K562 (cell line): ENCODE measurements at regions not wholly inside any gene's neighbourhood (a gene's known extent, or its start where the extent isn't known, plus 50 kb on each side); places are given as distances from the start of the nearest gene placed in this dataset.

Source experiments
- ATAC-seq: fragments of 200-7000 bp; cut with Tn5 transposase; 3 replicates; pipeline ENCODE4 v1.9.1; 2020; ENCODE audit warnings: moderate library complexity
- BruUV-seq: library from RNA; stranded (reverse); fragments of 400-500 nt; replicated peaks from 2 replicates; lab custom pipeline; 2021; lab: Mats Ljungman, UMichigan
- CTCF ChIA-PET: fragments of 300-600 bp; formaldehyde crosslinking; extraction: SDS; loops from one replicate; lab custom pipeline; 2021; ENCODE audit warnings: low intra/inter-chr PET ratio; lab: Yijun Ruan, JAX
- POLR2A ChIA-PET: fragments of 300-600, 350-650 bp; sonication (Branson Sonifier 250); formaldehyde crosslinking; extraction: SDS; loops from one replicate; lab custom pipeline; 2021; ENCODE audit warnings: antibody characterized with exemption, inconsistent platforms; lab: Yijun Ruan, JAX
- DNase-seq, 4 experiments: peaks; one replicate each; pipeline versions ENCODE4 v3.0.0 to v3.0.0-alpha.2; 2011 to 2018; ENCODE audit warnings: low spot score in 3 of 4, mixed read lengths in 3 of 4; ENCODE audit errors: extremely low read depth in 1 of 4
- FAIRE-seq: peaks from 2 replicates; lab custom pipeline; 2011; peaks lifted over from hg19 to GRCh38; lab: Jason Lieb, UNC
- H2AFZ ChIP-seq: 2 replicates; pipeline ENCODE4 v1.6.0; 2011; ENCODE audit warnings: low read depth, low read length, control low read depth, inconsistent platforms
- H3K27ac ChIP-seq: fragments of 200-600 bp; 3 replicates; pipeline ENCODE4 v1.8.0; 2011; ENCODE audit warnings: low read depth, mild to moderate bottlenecking, control low read depth, inconsistent platforms, low read length, moderate library complexity, mixed read lengths; ENCODE audit errors: extremely low read depth
- H3K27me3 ChIP-seq, 2 experiments: fragments of 300-600 bp in 1 of 2; 2 replicates in 1 of 2; 3 replicates in 1 of 2; pipeline versions ENCODE4 v1.6.0 to v1.8.0; 2011; ENCODE audit warnings: inconsistent platforms in 2 of 2, low read length in 2 of 2, mild to moderate bottlenecking in 1 of 2, mixed read lengths in 1 of 2, moderate library complexity in 1 of 2; ENCODE audit not compliant: control insufficient read depth in 2 of 2, insufficient read depth in 2 of 2
- H3K36me3 ChIP-seq: fragments of 300-600 bp; 3 replicates; pipeline ENCODE4 v1.8.0; 2011; ENCODE audit warnings: mild to moderate bottlenecking, low read length, inconsistent platforms; ENCODE audit not compliant: control insufficient read depth, insufficient read depth
- H3K4me1 ChIP-seq, 2 experiments: fragments of 200-600 bp in 1 of 2; replicated peaks in 1 of 2; 2 replicates in 1 of 2; 3 replicates in 1 of 2; pipeline versions ENCODE4 v1.5.1 to v1.8.0; 2011; ENCODE audit warnings: inconsistent platforms in 2 of 2, low read length in 2 of 2, mild to moderate bottlenecking in 1 of 2, mixed read lengths in 1 of 2, moderate library complexity in 1 of 2; ENCODE audit not compliant: control insufficient read depth in 2 of 2, insufficient read depth in 2 of 2
- H3K4me2 ChIP-seq: 2 replicates; pipeline ENCODE4 v1.6.1; 2011; ENCODE audit warnings: low read length, control low read depth, inconsistent platforms, mixed read lengths; ENCODE audit not compliant: insufficient read depth
- H3K4me3 ChIP-seq: fragments of 200-600 bp; sonication (generic), shearing (Covaris generic); 2 replicates; pipeline ENCODE4 v1.5.1; 2016; ENCODE audit warnings: control low read depth, inconsistent platforms
- H3K79me2 ChIP-seq: fragments of 200-600 bp; 3 replicates; pipeline ENCODE4 v1.8.0; 2011; ENCODE audit warnings: low read length, inconsistent platforms; ENCODE audit not compliant: control insufficient read depth, insufficient read depth
- H3K9ac ChIP-seq, 2 experiments: 2 replicates each; pipeline versions ENCODE4 v1.6.0 to v1.6.1; 2011; ENCODE audit warnings: low read depth in 2 of 2, low read length in 2 of 2, control low read depth in 1 of 2, inconsistent platforms in 1 of 2, mild to moderate bottlenecking in 1 of 2, mixed read lengths in 1 of 2; ENCODE audit not compliant: insufficient read depth in 1 of 2
- H3K9me1 ChIP-seq: one replicate; pipeline ENCODE4 v1.6.0; 2011; ENCODE audit warnings: inconsistent platforms, mild to moderate bottlenecking, low read length, moderate library complexity; ENCODE audit not compliant: control insufficient read depth, insufficient read depth
- H3K9me3 ChIP-seq: replicated peaks from 2 replicates; pipeline ENCODE4 v1.5.1; 2011; ENCODE audit warnings: low read depth, low read length, inconsistent platforms; ENCODE audit not compliant: control insufficient read depth, insufficient read depth
- H4K20me1 ChIP-seq: replicated peaks from 2 replicates; pipeline ENCODE4 v1.6.1; 2011; ENCODE audit warnings: low read length, inconsistent platforms, mixed read lengths; ENCODE audit not compliant: control insufficient read depth, insufficient read depth
- CBX2 ChIP-seq: fragments of 200-600 bp; sonication (generic); IDR thresholded peaks from one replicate; pipeline ENCODE4 v1.6.1; 2012; ENCODE audit warnings: mild to moderate bottlenecking, low read length, inconsistent platforms; ENCODE audit not compliant: insufficient read depth, poor library complexity, severe bottlenecking
- CREBBP ChIP-seq: IDR thresholded peaks from one replicate; pipeline ENCODE4 v1.6.1; 2012; ENCODE audit warnings: low read depth, mild to moderate bottlenecking, control low read depth, inconsistent platforms, low read length
- DDX20 ChIP-seq: fragments of 450-650 bp; IDR thresholded peaks from 2 replicates; pipeline ENCODE4 v1.6.1; 2016; ENCODE audit warnings: missing genetic modification characterization, low read depth, mild to moderate bottlenecking, missing compliant biosample characterization, moderate library complexity
- DIDO1 ChIP-seq: fragments of 450-650 bp; IDR thresholded peaks from 2 replicates; pipeline ENCODE4 v1.6.1; 2016; ENCODE audit warnings: low read depth, missing biosample characterization, missing genetic modification characterization
- HES1 ChIP-seq: fragments of 450-650 bp; IDR thresholded peaks from 2 replicates; pipeline ENCODE4 v1.6.1; 2016; ENCODE audit warnings: low read depth, mild to moderate bottlenecking, moderate library complexity
- KDM5B ChIP-seq: fragments of 200-600 bp; sonication (generic); IDR thresholded peaks from 2 replicates; pipeline ENCODE4 v1.6.1; 2012; ENCODE audit warnings: low read depth, mild to moderate bottlenecking, moderate library complexity, low read length, control low read depth, inconsistent platforms; ENCODE audit not compliant: insufficient replicate concordance
- MYC ChIP-seq, 2 experiments: fragments of 250-450 bp in 1 of 2; sonication (Bioruptor Pico) in 1 of 2; IDR thresholded peaks; 2 replicates each; pipeline versions ENCODE4 v1.5.1 to v1.6.1; 2012 to 2021; ENCODE audit warnings: low read depth in 2 of 2, borderline replicate concordance in 1 of 2, improper control_type of control experiment in 1 of 2, low read length in 1 of 2, mild to moderate bottlenecking in 1 of 2, moderate library complexity in 1 of 2
- NCOA1 ChIP-seq: fragments of 450-650 bp; IDR thresholded peaks from 2 replicates; pipeline ENCODE4 v1.6.1; 2016; ENCODE audit warnings: low read depth
- NONO ChIP-seq, 2 experiments: fragments of 200-400 bp in 1 of 2; fragments of 450-650 bp in 1 of 2; formaldehyde crosslinking in 1 of 2; IDR thresholded peaks; 2 replicates each; pipeline ENCODE4 v1.6.1; 2017; ENCODE audit warnings: low read depth in 2 of 2, mild to moderate bottlenecking in 2 of 2, moderate library complexity in 2 of 2, low read length in 1 of 2
- NUFIP1 ChIP-seq: fragments of 450-650 bp; IDR thresholded peaks from 2 replicates; pipeline ENCODE4 v1.6.1; 2018; ENCODE audit not compliant: partially characterized antibody
- PHF21A ChIP-seq: fragments of 450-650 bp; IDR thresholded peaks from 2 replicates; pipeline ENCODE4 v1.6.1; 2017; ENCODE audit warnings: low read depth, borderline replicate concordance
- PHF8 ChIP-seq: fragments of 200-600 bp; sonication (generic); IDR thresholded peaks from 2 replicates; pipeline ENCODE4 v1.6.1; 2012; ENCODE audit warnings: mixed run types, mild to moderate bottlenecking, inconsistent platforms, low read length, moderate library complexity, borderline replicate concordance
- RNF2 ChIP-seq: sonication (generic); IDR thresholded peaks from 2 replicates; pipeline ENCODE4 v1.6.1; 2016
- SNRNP70 ChIP-seq: fragments of 200-400 bp; formaldehyde crosslinking; optimal IDR thresholded peaks from 2 replicates; pipeline ENCODE3; 2017; ENCODE audit warnings: low read depth, low read length
- ZNF146 ChIP-seq: IDR thresholded peaks from one replicate; pipeline ENCODE4 v1.6.1; 2018; ENCODE audit warnings: missing compliant biosample characterization; ENCODE audit not compliant: unreplicated experiment
- ZNF830 ChIP-seq: fragments of 250-450 bp; sonication (Bioruptor Pico); IDR thresholded peaks from 2 replicates; pipeline ENCODE4 v1.5.0; 2021; ENCODE audit warnings: mild to moderate bottlenecking
- ZSCAN32 ChIP-seq: fragments of 450-650 bp; formaldehyde crosslinking; IDR thresholded peaks from 2 replicates; pipeline ENCODE4 v1.4.0; 2020; ENCODE audit warnings: mild to moderate bottlenecking, moderate library complexity
- WGBS: fragments of 100-300 bp; shearing (Covaris generic); methylation state at CpG from one replicate; pipeline ENCODE4 v1.1.6; 2016; ENCODE audit warnings: low coverage, mixed read lengths; ENCODE audit not compliant: insufficient coverage; ENCODE audit errors: missing lambda C conversion rate; 5-methylcytosine and 5-hydroxymethylcytosine counted together
- in situ Hi-C: fragments of 300-500 bp; cut with MboI; formaldehyde crosslinking; loops from 4 replicates; pipeline ENCODE4 v1.15.0; 2018; ENCODE audit warnings: inconsistent platforms, mixed read lengths
- intact Hi-C: fragments of 100-400 bp; cut with micrococcal nuclease; formaldehyde crosslinking; loops from 2 replicates; pipeline ENCODE4 v1.14.2; 2022
- TF ChIP-seq, protein P1 (sequence below): fragments of 450-650 bp; formaldehyde crosslinking; conservative IDR thresholded peaks from 2 replicates; pipeline ENCODE4 v1.4.0; 2022; ENCODE audit warnings: mild to moderate bottlenecking, missing genetic modification characterization

DNA sequence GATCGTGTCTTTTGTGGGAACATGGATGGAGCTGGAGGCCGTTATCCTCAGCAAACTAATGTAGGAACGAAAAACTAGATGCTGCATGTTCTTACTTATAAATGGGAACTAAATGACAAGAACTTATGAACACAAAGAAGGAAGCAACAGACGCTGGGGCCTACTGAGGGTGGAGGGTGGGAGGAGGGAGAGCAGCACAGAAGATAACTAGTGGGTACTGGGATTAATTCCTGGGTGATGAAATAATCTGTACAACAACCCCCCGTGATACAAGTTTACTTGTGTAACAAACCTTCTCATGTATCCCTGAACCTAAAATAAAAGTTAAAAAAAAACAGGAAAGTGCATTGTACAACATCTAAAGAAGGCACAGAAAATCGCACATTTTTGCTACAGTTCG, 59.0 kb upstream of the TMEM170B start:
- no peaks in the 10 kb centered on the region for H4K20me1 ChIP-seq
- in situ Hi-C loops (loop anchor here (25.0 kb wide), 1 partner anchor 516 kb away; no protein-coding TSS in a partner anchor), intact Hi-C loops (no loop called here)
- H2AFZ ChIP-seq: no peak overlapping the region
- H3K4me3 ChIP-seq: no peak overlapping the region
- no peak overlapping the region for H3K27ac ChIP-seq
- H3K27me3 ChIP-seq: no peaks in the 10 kb centered on the region; a peak in 2 of 5 replicates
- H3K4me2 ChIP-seq: no peak overlapping the region
- H3K4me1 ChIP-seq: no peaks in the 10 kb centered on the region
- no peak for DNase-seq
- no peak for ATAC-seq
- no peaks in the 10 kb centered on the region for H3K9me1 ChIP-seq
- H3K9me3 ChIP-seq: no peaks in the 10 kb centered on the region
- ChIA-PET POLR2A (no interaction called here), CTCF (interaction anchor here (0.6 kb wide), 1 partner anchor 144 kb away, joined by 3 read pairs; no protein-coding TSS in a partner anchor)
- no peak overlapping the region for H3K9ac ChIP-seq
- no peaks in the 10 kb centered on the region for H3K36me3 ChIP-seq
- FAIRE-seq: no peak
- BruUV-seq: no TSS peak
- H3K79me2 ChIP-seq: no peaks in the 10 kb centered on the region
- TF ChIP-seq PHF21A (no peak), ZSCAN32 (CRISPR knock-in tag) (no peak), SNRNP70 (no peak), CREBBP (no peak), ZNF146 (CRISPR knock-in tag) (no peak), NONO (IDR thresholded peaks at IDR 0.05; ENCODE audit: low read depth in 2 of 2, low read length in 1 of 2) (no peak), CBX2 (no peak), NUFIP1 (no peak), DDX20 (tag) (no peak), PHF8 (no peak), HES1 (no peak), NCOA1 (no peak), MYC (IDR thresholded peaks at IDR 0.05; ENCODE audit: low read depth, low read length) (no peak), MYC (CRISPR knock-in tag; IDR thresholded peaks at IDR 0.05; ENCODE audit: borderline replicate concordance, low read depth) (no peak), RNF2 (no peak), ZNF830 (CRISPR knock-in tag) (no peak), DIDO1 (tag) (no peak), KDM5B (no peak)
- TF ChIP-seq, protein P1, sequence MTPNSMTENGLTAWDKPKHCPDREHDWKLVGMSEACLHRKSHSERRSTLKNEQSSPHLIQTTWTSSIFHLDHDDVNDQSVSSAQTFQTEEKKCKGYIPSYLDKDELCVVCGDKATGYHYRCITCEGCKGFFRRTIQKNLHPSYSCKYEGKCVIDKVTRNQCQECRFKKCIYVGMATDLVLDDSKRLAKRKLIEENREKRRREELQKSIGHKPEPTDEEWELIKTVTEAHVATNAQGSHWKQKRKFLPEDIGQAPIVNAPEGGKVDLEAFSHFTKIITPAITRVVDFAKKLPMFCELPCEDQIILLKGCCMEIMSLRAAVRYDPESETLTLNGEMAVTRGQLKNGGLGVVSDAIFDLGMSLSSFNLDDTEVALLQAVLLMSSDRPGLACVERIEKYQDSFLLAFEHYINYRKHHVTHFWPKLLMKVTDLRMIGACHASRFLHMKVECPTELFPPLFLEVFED (CRISPR knock-in tag): no peak
- 0% methylated on average over 7 of the region's 7 CpGs for WGBS
